Smooth muscle cell (in vitro differentiated cells): ENCODE measurements at regions not wholly inside any gene's neighbourhood (a gene's known extent, or its start where the extent isn't known, plus 50 kb on each side); places are given as distances from the start of the nearest gene placed in this dataset.

Source experiments
- DNase-seq: peaks from one replicate; lab custom pipeline; 2025; ENCODE audit not compliant: unreplicated experiment; lab: John Stamatoyannopoulos, UW
- H2AFZ ChIP-seq: fragments of 200-600 bp; sonication (generic); 2 replicates; pipeline ENCODE4 v1.6.0; 2016; ENCODE audit warnings: antibody characterized with exemption, low read depth, mild to moderate bottlenecking
- H3F3A ChIP-seq: fragments of 200-600 bp; sonication (generic); 2 replicates; pipeline ENCODE4 v1.6.0; 2017; ENCODE audit warnings: antibody characterized with exemption, low read depth
- H3K27ac ChIP-seq: fragments of 200-600 bp; sonication (generic); 2 replicates; pipeline ENCODE4 v1.5.1; 2016; ENCODE audit warnings: low read depth, mild to moderate bottlenecking
- H3K27me3 ChIP-seq: fragments of 200-600 bp; sonication (generic); 2 replicates; pipeline ENCODE4 v1.6.1; 2016; ENCODE audit warnings: low read depth, mild to moderate bottlenecking
- H3K36me3 ChIP-seq: fragments of 200-600 bp; sonication (generic); 2 replicates; pipeline ENCODE4 v1.5.1; 2016; ENCODE audit warnings: low read depth
- H3K4me1 ChIP-seq: fragments of 200-600 bp; sonication (generic); 2 replicates; pipeline ENCODE4 v1.5.1; 2016; ENCODE audit warnings: low read depth
- H3K4me2 ChIP-seq: fragments of 200-600 bp; sonication (generic); 2 replicates; pipeline ENCODE4 v1.6.0; 2016; ENCODE audit warnings: mild to moderate bottlenecking
- H3K4me3 ChIP-seq: fragments of 200-600 bp; sonication (generic); 2 replicates; pipeline ENCODE4 v1.5.1; 2016; ENCODE audit warnings: mild to moderate bottlenecking
- H3K79me2 ChIP-seq: fragments of 200-600 bp; sonication (generic); 2 replicates; pipeline ENCODE4 v1.6.0; 2016; ENCODE audit warnings: low read depth, mild to moderate bottlenecking
- H3K9ac ChIP-seq: fragments of 200-600 bp; sonication (generic); 2 replicates; pipeline ENCODE4 v1.6.0; 2016; ENCODE audit warnings: low read depth
- H3K9me3 ChIP-seq: fragments of 200-600 bp; sonication (generic); replicated peaks from 2 replicates; pipeline ENCODE4 v1.5.1; 2016; ENCODE audit warnings: low read depth
- H4K20me1 ChIP-seq: fragments of 200-600 bp; sonication (generic); 2 replicates; pipeline ENCODE4 v1.6.0; 2016; ENCODE audit warnings: low read depth
- WGBS: methylation state at CpG from one replicate; pipeline ENCODE4 v1.1.7; 2016; ENCODE audit warnings: low lambda C conversion rate; 5-methylcytosine and 5-hydroxymethylcytosine counted together
- TF ChIP-seq, protein P1 (sequence below): fragments of 200-600 bp; sonication (generic); IDR thresholded peaks from 2 replicates; pipeline ENCODE4 v1.5.1; 2017; ENCODE audit warnings: borderline replicate concordance, mild to moderate bottlenecking, antibody characterized with exemption; ENCODE audit not compliant: insufficient read depth, poor library complexity, severe bottlenecking

DNA sequence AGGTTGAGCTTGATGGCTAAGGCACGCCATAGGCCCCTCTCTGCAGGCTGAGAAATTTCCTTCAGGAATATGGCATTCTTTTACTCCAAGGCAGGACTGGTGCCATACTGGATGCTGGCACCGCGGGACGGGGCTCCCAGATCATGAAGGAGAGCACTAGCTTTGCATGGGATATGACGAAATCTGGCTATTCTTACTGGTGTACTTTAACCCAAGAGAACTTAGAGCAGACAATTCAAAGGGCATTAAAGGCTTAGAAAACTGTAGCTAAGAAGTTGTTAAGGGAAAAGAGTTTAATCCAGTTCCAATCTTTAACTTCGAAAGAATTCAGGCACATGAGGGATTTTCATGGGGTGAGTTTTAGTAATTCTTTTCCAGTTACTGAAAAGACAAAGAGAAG is 204.4 kb upstream of the ESRRG start:
- Histone ChIP-seq H2AFZ (no peak overlapping the region), H3K4me1 (peaks cover 27% of the 10 kb centered on the region), H3K4me2 (no peak overlapping the region), H3K36me3 (no peaks in the 10 kb centered on the region), H3K27me3 (peaks cover 9% of the 10 kb centered on the region), H3F3A (no peaks in the 10 kb centered on the region), H3K9ac (no peak overlapping the region), H4K20me1 (no peaks in the 10 kb centered on the region), H3K4me3 (no peak overlapping the region), H3K79me2 (no peaks in the 10 kb centered on the region), H3K9me3 (no peaks in the 10 kb centered on the region), H3K27ac (no peak overlapping the region)
- DNase-seq: no peak
- 81% methylated on average over 6 of the region's 6 CpGs for WGBS
- TF ChIP-seq, protein P1, sequence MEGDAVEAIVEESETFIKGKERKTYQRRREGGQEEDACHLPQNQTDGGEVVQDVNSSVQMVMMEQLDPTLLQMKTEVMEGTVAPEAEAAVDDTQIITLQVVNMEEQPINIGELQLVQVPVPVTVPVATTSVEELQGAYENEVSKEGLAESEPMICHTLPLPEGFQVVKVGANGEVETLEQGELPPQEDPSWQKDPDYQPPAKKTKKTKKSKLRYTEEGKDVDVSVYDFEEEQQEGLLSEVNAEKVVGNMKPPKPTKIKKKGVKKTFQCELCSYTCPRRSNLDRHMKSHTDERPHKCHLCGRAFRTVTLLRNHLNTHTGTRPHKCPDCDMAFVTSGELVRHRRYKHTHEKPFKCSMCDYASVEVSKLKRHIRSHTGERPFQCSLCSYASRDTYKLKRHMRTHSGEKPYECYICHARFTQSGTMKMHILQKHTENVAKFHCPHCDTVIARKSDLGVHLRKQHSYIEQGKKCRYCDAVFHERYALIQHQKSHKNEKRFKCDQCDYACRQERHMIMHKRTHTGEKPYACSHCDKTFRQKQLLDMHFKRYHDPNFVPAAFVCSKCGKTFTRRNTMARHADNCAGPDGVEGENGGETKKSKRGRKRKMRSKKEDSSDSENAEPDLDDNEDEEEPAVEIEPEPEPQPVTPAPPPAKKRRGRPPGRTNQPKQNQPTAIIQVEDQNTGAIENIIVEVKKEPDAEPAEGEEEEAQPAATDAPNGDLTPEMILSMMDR: no peak

DNA sequence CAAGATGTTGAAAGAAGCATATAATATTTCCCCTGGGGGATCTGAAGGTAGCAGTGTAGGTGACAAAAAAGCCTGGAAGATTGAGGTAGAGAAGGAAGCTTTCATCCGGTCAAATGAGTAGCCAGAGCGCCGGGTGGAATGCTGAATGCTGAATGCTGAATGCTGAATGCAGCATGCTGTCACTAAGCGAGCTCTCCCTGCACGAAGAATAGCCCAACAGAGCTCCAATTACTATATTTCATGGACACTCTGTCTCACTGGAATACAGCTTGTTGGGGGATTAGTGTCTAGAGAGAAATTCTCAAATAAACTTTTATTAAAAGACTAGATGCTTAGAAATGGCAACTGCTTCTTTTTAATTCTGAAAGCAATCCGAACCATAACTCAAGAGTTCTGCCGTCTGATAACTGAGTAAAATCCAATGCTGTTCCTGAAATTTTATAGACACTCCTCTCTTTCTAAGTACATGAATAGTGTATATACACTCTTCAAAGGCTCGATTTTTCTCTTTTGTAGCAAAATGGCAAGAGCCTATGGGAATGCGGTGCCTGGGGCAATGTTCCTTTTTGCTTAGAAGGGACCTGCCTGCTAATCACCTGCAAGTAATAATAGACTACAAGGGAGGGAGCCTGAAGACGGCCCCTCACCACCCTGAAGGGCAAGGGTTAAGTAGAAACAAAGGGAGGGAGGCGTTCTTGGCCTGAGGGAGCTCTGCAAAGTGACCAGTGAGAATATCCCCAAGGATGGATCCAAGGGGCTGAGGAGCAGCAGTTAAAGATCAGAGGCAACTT is 203.7 kb upstream of the ESRRG start:
- no peak overlapping the region for H3K27ac ChIP-seq
- H3F3A ChIP-seq: no peaks in the 10 kb centered on the region
- no peaks in the 10 kb centered on the region for H3K36me3 ChIP-seq
- H3K4me2 ChIP-seq: no peak overlapping the region
- no peaks in the 10 kb centered on the region for H3K9me3 ChIP-seq
- peaks cover 9% of the 10 kb centered on the region for H3K27me3 ChIP-seq
- H2AFZ ChIP-seq: no peak overlapping the region
- no peaks in the 10 kb centered on the region for H3K79me2 ChIP-seq
- H3K4me1 ChIP-seq: peaks cover 29% of the 10 kb centered on the region
- H4K20me1 ChIP-seq: no peaks in the 10 kb centered on the region
- TF ChIP-seq, protein P1: no peak
- no peak overlapping the region for H3K9ac ChIP-seq
- no peak for DNase-seq
- no peak overlapping the region for H3K4me3 ChIP-seq
- WGBS: 43% methylated on average over 11 of the region's 11 CpGs

DNA sequence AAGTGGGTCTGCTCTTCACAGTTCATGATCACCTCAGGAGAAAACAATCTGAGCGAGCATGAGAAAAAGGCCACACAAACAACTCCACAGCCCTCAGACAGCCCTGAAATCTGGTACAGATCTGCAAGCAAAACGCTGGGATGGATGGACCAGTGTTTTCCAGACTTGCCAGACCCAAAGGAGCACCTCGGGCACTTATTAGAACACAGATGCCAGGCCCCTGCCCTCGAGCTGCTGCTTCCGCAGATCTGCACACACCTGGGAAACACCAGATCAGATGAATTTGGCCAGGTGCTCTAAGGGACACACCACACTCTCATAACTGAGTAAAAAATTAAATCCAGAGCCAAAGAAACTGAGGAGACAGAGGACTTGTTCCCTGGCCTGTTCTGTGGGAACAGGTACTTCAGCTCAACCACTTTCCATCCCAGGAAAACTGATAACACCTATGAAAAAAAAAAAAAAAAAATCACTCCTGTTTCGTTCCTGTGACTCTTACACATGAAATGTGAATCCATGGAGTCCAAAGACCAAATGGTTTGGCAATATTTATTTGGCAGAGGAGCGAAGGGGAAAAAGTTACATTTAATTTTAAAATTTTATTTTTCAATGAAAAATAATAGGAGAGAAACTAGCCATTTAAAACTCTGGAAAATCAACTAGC is 202.9 kb upstream of the ESRRG start:
- no peaks in the 10 kb centered on the region for H3K36me3 ChIP-seq
- no peak overlapping the region for H2AFZ ChIP-seq
- no peaks in the 10 kb centered on the region for H4K20me1 ChIP-seq
- H3F3A ChIP-seq: no peaks in the 10 kb centered on the region
- H3K9ac ChIP-seq: no peak overlapping the region
- H3K27me3 ChIP-seq: peaks cover 12% of the 10 kb centered on the region
- TF ChIP-seq, protein P1: no peak
- H3K9me3 ChIP-seq: no peaks in the 10 kb centered on the region
- H3K79me2 ChIP-seq: no peaks in the 10 kb centered on the region
- no peak overlapping the region for H3K27ac ChIP-seq
- no peak for DNase-seq
- no peak overlapping the region for H3K4me2 ChIP-seq
- WGBS: 79% methylated on average over 7 of the region's 7 CpGs
- no peak overlapping the region for H3K4me3 ChIP-seq
- H3K4me1 ChIP-seq: peaks cover 29% of the 10 kb centered on the region
